Mucosa of rectum (tissue), 2 donors: ENCODE measurements at regions not wholly inside any gene's neighbourhood (a gene's known extent, or its start where the extent isn't known, plus 50 kb on each side); places are given as distances from the start of the nearest gene placed in this dataset.

Source experiments
- H3K27ac ChIP-seq, 2 donors: one replicate each; pipeline ENCODE4 v1.7.0; 2013; ENCODE audit warnings: inconsistent platforms in 2 of 2, low read depth in 2 of 2, low read length in 2 of 2
- H3K27me3 ChIP-seq, 2 donors: one replicate each; pipeline ENCODE4 v1.7.0; 2013; ENCODE audit warnings: low read length in 2 of 2; ENCODE audit not compliant: control insufficient read depth in 2 of 2, insufficient read depth in 2 of 2
- H3K36me3 ChIP-seq, 2 donors: one replicate each; pipeline ENCODE4 v1.7.0; 2013; ENCODE audit warnings: low read length in 2 of 2; ENCODE audit not compliant: control insufficient read depth in 2 of 2, insufficient read depth in 2 of 2
- H3K4me1 ChIP-seq, 2 donors: one replicate each; pipeline ENCODE4 v1.7.0; 2013; ENCODE audit warnings: low read length in 2 of 2, mild to moderate bottlenecking in 1 of 2; ENCODE audit not compliant: control insufficient read depth in 2 of 2, insufficient read depth in 2 of 2
- H3K4me3 ChIP-seq, 2 donors: one replicate each; pipeline ENCODE4 v1.7.0; 2013; ENCODE audit warnings: low read length in 2 of 2
- H3K9ac ChIP-seq, 2 donors: one replicate each; pipeline ENCODE4 v1.7.0; 2013; ENCODE audit warnings: low read length in 2 of 2, low read depth in 1 of 2, mild to moderate bottlenecking in 1 of 2
- H3K9me3 ChIP-seq, 2 donors: one replicate each; pipeline ENCODE4 v1.7.0; 2013; ENCODE audit warnings: low read length in 2 of 2; ENCODE audit not compliant: control insufficient read depth in 2 of 2
- donor health status: healthy.
- donor health status: Normal muscosa, but diverticular disease.

GRCh38 chr15:95895508-95895907 lies 435.0 kb upstream of the NR2F2 start:
- Histone ChIP-seq H3K27ac (no peak overlapping the region), H3K9ac (no peak overlapping the region), H3K4me1 (no peaks in the 10 kb centered on the region), H3K27me3 (no peaks in the 10 kb centered on the region), H3K36me3 (no peaks in the 10 kb centered on the region), H3K4me3 (no peak overlapping the region), H3K9me3 (no peaks in the 10 kb centered on the region)

DNA sequence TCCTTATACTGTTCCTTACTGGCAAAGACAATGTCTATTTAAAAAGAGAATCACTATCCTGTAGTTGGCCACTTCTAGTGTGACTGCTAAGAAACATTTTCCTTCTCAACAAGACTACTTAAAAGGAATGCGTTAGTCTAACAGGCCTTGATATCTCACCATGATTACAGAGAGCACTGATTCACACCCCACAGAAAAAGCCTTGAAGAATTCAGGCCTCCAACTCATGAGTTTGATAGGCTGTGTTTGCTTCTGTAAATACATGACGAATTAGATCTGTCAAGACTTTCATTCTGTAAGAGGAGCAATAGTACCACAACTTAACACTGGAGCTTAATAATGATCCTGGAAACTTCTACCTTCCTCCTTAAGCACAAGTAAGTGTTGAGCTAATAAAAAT lies 432.8 kb upstream of the NR2F2 start:
- H3K9me3 ChIP-seq: no peaks in the 10 kb centered on the region
- H3K4me3 ChIP-seq: no peak overlapping the region
- H3K27ac ChIP-seq: no peak overlapping the region
- H3K9ac ChIP-seq: no peak overlapping the region
- no peaks in the 10 kb centered on the region for H3K36me3 ChIP-seq
- no peaks in the 10 kb centered on the region for H3K27me3 ChIP-seq
- H3K4me1 ChIP-seq: no peaks in the 10 kb centered on the region

DNA sequence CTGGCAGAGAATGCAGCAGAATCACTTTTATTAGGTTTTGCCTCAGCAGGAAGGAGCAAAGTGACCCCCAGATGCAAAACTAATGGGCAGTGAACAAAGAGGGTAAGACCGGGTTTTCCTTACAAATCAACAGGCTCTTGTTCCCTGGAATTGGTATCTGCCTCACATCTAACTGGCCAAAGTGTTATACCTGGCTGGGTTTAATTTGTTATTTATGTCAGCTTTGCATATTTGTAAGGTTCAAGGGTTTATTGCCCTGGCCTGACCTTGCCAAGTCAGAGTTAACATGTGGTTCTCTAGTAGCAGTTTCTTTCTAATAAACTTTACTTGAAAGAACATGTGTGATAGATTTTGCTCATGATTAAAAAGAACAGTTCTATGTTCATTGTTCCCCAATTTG lies 431.7 kb upstream of the NR2F2 start:
- H3K4me3 ChIP-seq: no peak overlapping the region

DNA sequence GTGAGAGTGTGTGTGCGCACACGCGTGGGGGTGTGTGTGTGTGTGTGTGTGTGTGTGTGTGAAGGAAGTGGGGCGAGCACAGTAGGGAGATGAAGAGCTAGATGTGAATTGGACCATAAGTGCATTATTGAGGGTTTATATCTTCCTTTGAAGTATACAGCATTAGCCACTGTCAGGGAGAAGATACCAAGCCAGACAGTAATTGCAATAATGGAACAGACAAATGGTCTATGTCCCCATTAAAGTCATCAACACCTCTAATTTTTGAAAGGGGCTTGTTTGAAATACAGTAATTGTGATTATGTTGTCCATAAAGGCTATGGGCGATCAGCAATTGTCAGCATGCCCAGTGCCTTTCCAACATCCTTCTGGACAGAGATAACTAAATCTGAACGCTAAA lies 429.2 kb upstream of the NR2F2 start:
- Histone ChIP-seq H3K9me3 (no peaks in the 10 kb centered on the region), H3K4me1 (no peaks in the 10 kb centered on the region), H3K4me3 (no peak overlapping the region), H3K27ac (no peak overlapping the region), H3K9ac (no peak overlapping the region), H3K36me3 (no peaks in the 10 kb centered on the region), H3K27me3 (no peaks in the 10 kb centered on the region)

More for the DNA sequence above, 431.7 kb upstream of the NR2F2 start:
- no peaks in the 10 kb centered on the region for H3K27me3 ChIP-seq
- H3K4me1 ChIP-seq: no peaks in the 10 kb centered on the region
- no peak overlapping the region for H3K27ac ChIP-seq
- no peaks in the 10 kb centered on the region for H3K36me3 ChIP-seq
- no peaks in the 10 kb centered on the region for H3K9me3 ChIP-seq
- H3K9ac ChIP-seq: no peak overlapping the region

GRCh38 chr15:95902606-95903005 lies 427.9 kb upstream of the NR2F2 start:
- Histone ChIP-seq H3K27me3 (no peaks in the 10 kb centered on the region), H3K36me3 (no peaks in the 10 kb centered on the region), H3K4me3 (no peak overlapping the region), H3K9ac (no peak overlapping the region), H3K4me1 (no peaks in the 10 kb centered on the region), H3K27ac (no peak overlapping the region), H3K9me3 (no peaks in the 10 kb centered on the region)

GRCh38 chr15:95903352-95903751 lies 427.1 kb upstream of the NR2F2 start:
- no peaks in the 10 kb centered on the region for H3K4me1 ChIP-seq

DNA sequence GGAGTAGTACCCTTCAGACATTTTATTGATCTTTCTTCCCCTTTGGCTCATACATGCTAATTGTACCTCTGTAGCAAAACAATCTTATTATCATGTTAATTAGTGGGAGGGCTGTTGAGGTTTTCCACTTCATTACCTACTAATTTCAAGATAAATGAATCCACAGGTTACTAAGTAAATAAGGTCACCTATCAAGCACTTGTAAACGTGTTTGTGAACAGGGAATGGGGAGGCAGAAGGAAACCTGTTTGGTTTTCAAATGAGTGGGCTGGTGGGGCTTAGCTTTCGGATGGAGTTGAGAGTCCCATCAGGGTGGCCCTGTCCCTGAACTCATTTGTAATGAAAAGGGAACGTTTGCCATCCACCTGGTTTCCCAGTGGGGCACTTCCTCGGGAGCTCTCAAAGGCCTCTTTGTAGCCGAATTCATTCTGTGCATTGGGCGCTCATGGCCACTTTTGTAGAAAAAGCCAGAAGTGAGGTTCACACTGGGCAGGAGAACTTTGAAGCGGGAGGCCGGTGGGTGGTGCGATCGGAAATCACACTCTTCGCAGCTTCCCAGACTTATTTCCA lies 419.8 kb upstream of the NR2F2 start:
- Histone ChIP-seq H3K9me3 (no peaks in the 10 kb centered on the region), H3K9ac (no peak overlapping the region), H3K36me3 (no peaks in the 10 kb centered on the region), H3K27me3 (no peaks in the 10 kb centered on the region), H3K4me3 (no peak overlapping the region), H3K27ac (no peak overlapping the region), H3K4me1 (no peaks in the 10 kb centered on the region)

More at GRCh38 chr15:95903352-95903751, 427.1 kb upstream of the NR2F2 start:
- no peak overlapping the region for H3K9ac ChIP-seq
- no peaks in the 10 kb centered on the region for H3K27me3 ChIP-seq
- no peak overlapping the region for H3K27ac ChIP-seq
- H3K36me3 ChIP-seq: no peaks in the 10 kb centered on the region
- no peaks in the 10 kb centered on the region for H3K9me3 ChIP-seq
- H3K4me3 ChIP-seq: no peak overlapping the region

GRCh38 chr15:95911570-95912279 lies 418.8 kb upstream of the NR2F2 start:
- H3K27me3 ChIP-seq: no peaks in the 10 kb centered on the region
- no peaks in the 10 kb centered on the region for H3K9me3 ChIP-seq
- H3K4me3 ChIP-seq: no peak overlapping the region
- no peak overlapping the region for H3K27ac ChIP-seq
- no peaks in the 10 kb centered on the region for H3K4me1 ChIP-seq
- H3K36me3 ChIP-seq: no peaks in the 10 kb centered on the region
- no peak overlapping the region for H3K9ac ChIP-seq

DNA sequence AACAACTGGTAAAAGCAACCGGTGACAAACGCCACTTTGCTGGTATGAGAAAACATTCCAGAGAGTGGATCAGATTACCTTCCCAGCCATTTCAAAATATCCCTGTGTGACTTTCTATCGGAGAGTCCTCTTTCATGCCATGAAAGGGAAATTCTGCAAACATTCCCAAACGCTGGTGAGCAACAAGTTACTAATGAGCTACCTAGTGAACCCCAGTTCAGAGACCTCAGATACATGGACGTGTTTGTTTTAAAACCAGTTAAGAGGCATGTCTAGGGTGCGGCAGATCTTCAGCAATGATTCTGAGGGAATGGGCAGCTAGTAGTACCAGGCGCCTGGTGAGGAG lies 418.2 kb upstream of the NR2F2 start:
- H3K4me1 ChIP-seq: no peaks in the 10 kb centered on the region
- H3K4me3 ChIP-seq: no peak overlapping the region
- no peak overlapping the region for H3K9ac ChIP-seq
- H3K27ac ChIP-seq: no peak overlapping the region
- H3K27me3 ChIP-seq: no peaks in the 10 kb centered on the region
- no peaks in the 10 kb centered on the region for H3K36me3 ChIP-seq
- no peaks in the 10 kb centered on the region for H3K9me3 ChIP-seq

- no peaks in the 10 kb centered on the region for H3K27me3 ChIP-seq
- H3K4me3 ChIP-seq: no peak overlapping the region
- no peak overlapping the region for H3K27ac ChIP-seq
- no peaks in the 10 kb centered on the region for H3K36me3 ChIP-seq
- no peaks in the 10 kb centered on the region for H3K4me1 ChIP-seq
- no peak overlapping the region for H3K9ac ChIP-seq
- no peaks in the 10 kb centered on the region for H3K9me3 ChIP-seq
Measured at GRCh38 chr15:95912728-95913127, 417.8 kb upstream of the NR2F2 start.
